Osteocyte (in vitro differentiated cells): ENCODE measurements at regions not wholly inside any gene's neighbourhood (a gene's known extent, or its start where the extent isn't known, plus 50 kb on each side); places are given as distances from the start of the nearest gene placed in this dataset.

Experiments
- DNase-seq: peaks from one replicate; pipeline ENCODE4 v3.0.0; 2021; ENCODE audit warnings: mixed read lengths; ENCODE audit not compliant: unreplicated experiment; ENCODE audit errors: extremely low spot score
- H3K27ac Mint-ChIP-seq: one replicate; pipeline ENCODE4 v1.8.0; 2021; ENCODE audit warnings: mild to moderate bottlenecking, mixed read lengths; ENCODE audit not compliant: unreplicated experiment
- H3K27me3 Mint-ChIP-seq: one replicate; pipeline ENCODE4 v1.8.0; 2021; ENCODE audit warnings: mixed read lengths; ENCODE audit not compliant: unreplicated experiment
- H3K36me3 Mint-ChIP-seq: one replicate; pipeline ENCODE4 v1.8.0; 2021; ENCODE audit warnings: mixed read lengths; ENCODE audit not compliant: unreplicated experiment
- H3K4me1 Mint-ChIP-seq: one replicate; pipeline ENCODE4 v1.8.0; 2021; ENCODE audit warnings: mixed read lengths; ENCODE audit not compliant: unreplicated experiment
- H3K4me3 Mint-ChIP-seq: one replicate; pipeline ENCODE4 v1.8.0; 2021; ENCODE audit warnings: mild to moderate bottlenecking, moderate library complexity, mixed read lengths; ENCODE audit not compliant: unreplicated experiment
- H3K9me3 Mint-ChIP-seq: one replicate; pipeline ENCODE4 v1.8.0; 2021; ENCODE audit warnings: mixed read lengths; ENCODE audit not compliant: unreplicated experiment
- CTCF ChIP-seq: fragments of 200-600 bp; sonication (generic); IDR thresholded peaks from 2 replicates; pipeline ENCODE4 v1.5.0; 2021; ENCODE audit warnings: antibody characterized with exemption, mild to moderate bottlenecking, moderate library complexity

- no peaks in the 10 kb centered on the region for H3K27me3 Mint-ChIP-seq
- no peak overlapping the region for H3K4me3 Mint-ChIP-seq
- peaks cover 2% of the 10 kb centered on the region for H3K4me1 Mint-ChIP-seq
- no peak for DNase-seq
- H3K9me3 Mint-ChIP-seq, result no peaks in the 10 kb centered on the region
- TF ChIP-seq CTCF, result no peak
- H3K36me3 Mint-ChIP-seq, result no peaks in the 10 kb centered on the region
- no peak overlapping the region for H3K27ac Mint-ChIP-seq
These were observed 196.1 kb downstream of the ZNF330 start for GRCh38 chr4:141416677-141417363.

GRCh38 chr4:141417387-141417786, 196.7 kb downstream of the ZNF330 start:
- no peaks in the 10 kb centered on the region for H3K36me3 Mint-ChIP-seq
- H3K4me3 Mint-ChIP-seq, result no peak overlapping the region
- H3K4me1 Mint-ChIP-seq, result peaks cover 2% of the 10 kb centered on the region
- H3K9me3 Mint-ChIP-seq, result peaks cover under 1% of the 10 kb centered on the region
- no peaks in the 10 kb centered on the region for H3K27me3 Mint-ChIP-seq
- no peak overlapping the region for H3K27ac Mint-ChIP-seq
- TF ChIP-seq CTCF, result no peak
- no peak for DNase-seq

- no peaks in the 10 kb centered on the region for H3K36me3 Mint-ChIP-seq
- no peak for DNase-seq
- no peaks in the 10 kb centered on the region for H3K27me3 Mint-ChIP-seq
- no peak for TF ChIP-seq CTCF
- H3K9me3 Mint-ChIP-seq, result peaks cover 3% of the 10 kb centered on the region
- no peak overlapping the region for H3K4me3 Mint-ChIP-seq
- H3K27ac Mint-ChIP-seq, result no peak overlapping the region
- peaks cover 3% of the 10 kb centered on the region for H3K4me1 Mint-ChIP-seq
These were observed 204.4 kb downstream of the ZNF330 start for GRCh38 chr4:141425124-141425523.

GRCh38 chr4:141427726-141428296, 207.1 kb downstream of the ZNF330 start:
- no peak overlapping the region for H3K27ac Mint-ChIP-seq
- no peak for DNase-seq
- no peaks in the 10 kb centered on the region for H3K27me3 Mint-ChIP-seq
- no peaks in the 10 kb centered on the region for H3K9me3 Mint-ChIP-seq
- no peak for TF ChIP-seq CTCF
- H3K4me3 Mint-ChIP-seq, result no peak overlapping the region
- peaks cover 11% of the 10 kb centered on the region for H3K4me1 Mint-ChIP-seq
- no peaks in the 10 kb centered on the region for H3K36me3 Mint-ChIP-seq

GRCh38 chr4:141429933-141430332, 206.4 kb upstream of the IL15 start:
- Mint-ChIP-seq H3K27ac (no peak overlapping the region), H3K9me3 (no peaks in the 10 kb centered on the region), H3K27me3 (no peaks in the 10 kb centered on the region), H3K36me3 (no peaks in the 10 kb centered on the region), H3K4me3 (no peak overlapping the region), H3K4me1 (peaks cover 16% of the 10 kb centered on the region)
- no peak for TF ChIP-seq CTCF
- DNase-seq, result no peak
